HG02642 (cell line): ENCODE measurements at regions not wholly inside any gene's neighbourhood (a gene's known extent, or its start where the extent isn't known, plus 50 kb on each side); places are given as distances from the start of the nearest gene placed in this dataset.

Experiments used
- ATAC-seq: cut with Tn5 transposase; IDR thresholded peaks from one replicate; pipeline ENCODE4 v1.9.1; 2021; ENCODE audit warnings: mild to moderate bottlenecking; ENCODE audit not compliant: unreplicated experiment, poor library complexity

DNA sequence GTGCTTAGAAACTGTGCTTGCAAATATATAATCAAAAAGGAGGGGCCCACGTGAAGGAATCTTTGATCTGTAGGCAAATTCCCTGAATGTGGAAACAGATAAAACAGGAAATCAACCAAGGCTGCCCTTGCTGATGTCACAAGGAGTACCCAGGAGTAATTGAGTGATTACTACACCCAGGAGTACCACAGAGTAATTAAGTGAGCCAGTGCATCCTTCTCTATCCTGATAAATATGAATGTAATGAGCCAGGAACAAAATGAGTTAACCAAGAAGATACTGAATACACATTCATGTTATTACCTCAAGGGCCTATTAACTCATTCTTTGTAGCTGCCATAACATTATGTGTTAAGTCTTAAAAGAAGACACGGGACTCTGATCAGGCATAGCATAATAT is 87.3 kb upstream of the POU1F1 start:
- ATAC-seq, result no peak

DNA sequence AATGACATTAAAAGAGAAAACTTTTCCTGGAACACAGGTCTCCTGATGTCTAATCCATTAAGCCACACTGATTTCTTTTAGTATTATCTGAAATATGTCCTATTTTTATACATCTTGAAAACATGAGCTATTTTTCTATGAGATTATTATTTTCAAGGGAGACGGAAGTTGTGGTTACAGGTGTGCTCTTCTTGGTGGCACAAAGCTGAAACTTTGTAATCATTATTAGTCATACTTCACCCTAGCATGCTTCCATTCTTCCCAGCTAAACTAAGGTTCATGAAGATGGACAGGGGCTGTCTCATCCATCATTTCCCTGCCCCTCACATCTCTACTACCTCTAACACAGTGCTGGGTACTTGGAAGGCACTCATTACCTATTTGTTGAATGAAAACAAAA is 85.6 kb upstream of the POU1F1 start:
- no peak for ATAC-seq

DNA sequence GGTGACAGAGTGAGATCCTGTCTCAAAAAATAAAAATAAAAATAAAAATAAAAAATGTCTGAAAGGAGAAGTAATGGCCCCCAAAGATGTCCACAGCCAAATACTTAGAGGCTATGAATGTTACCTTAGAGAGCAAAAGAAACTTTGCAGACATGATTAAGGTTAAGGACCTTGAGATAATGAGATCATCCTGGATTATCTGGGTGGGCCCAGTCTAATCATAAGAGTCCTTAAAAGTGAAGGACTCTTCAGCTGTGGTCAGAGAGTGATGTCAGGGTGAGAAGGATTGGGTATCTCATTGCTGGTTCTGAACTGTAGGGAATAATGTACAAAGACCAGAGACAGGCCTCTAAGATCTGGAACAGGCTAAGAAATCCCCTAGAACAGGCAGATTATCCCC is 84.9 kb upstream of the POU1F1 start:
- no peak for ATAC-seq

DNA sequence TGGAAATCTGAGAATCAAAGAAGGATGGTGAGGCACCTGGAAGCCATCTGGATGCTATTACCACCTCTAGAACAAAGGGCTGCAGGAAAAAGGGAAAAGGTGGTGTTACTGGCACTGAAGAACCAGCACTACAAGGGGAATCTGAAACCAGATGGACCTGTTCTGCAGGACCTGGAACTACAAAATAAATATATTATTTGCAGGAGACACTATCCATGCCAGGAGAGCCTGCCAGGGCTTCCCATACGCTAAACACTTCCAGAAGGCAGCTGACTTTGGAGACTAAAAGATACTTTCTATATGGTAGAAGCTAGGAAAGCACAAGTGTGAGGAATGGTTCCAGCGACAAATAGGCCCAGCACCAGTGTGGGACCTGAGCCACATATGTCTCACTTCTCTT is 83.4 kb upstream of the POU1F1 start:
- no peak for ATAC-seq

DNA sequence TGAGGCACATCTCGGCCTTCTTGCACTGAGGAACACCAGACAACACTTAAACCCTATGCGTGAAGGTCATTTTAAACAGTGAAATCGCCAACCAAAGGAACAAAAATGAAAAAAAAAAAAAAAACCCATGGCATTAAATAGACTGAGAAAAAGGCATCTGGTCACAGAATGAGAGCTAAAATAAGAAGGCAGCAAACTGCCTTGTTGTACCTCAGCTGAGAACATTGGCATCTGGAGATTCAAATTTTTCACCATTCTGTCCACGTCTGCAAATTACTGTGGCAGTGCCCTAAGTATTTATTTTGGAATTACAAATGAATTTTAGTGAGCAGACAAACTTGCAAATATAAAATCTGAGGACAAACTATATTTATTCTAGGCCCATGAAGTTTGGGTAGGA is 82.6 kb upstream of the POU1F1 start:
- no peak for ATAC-seq

DNA sequence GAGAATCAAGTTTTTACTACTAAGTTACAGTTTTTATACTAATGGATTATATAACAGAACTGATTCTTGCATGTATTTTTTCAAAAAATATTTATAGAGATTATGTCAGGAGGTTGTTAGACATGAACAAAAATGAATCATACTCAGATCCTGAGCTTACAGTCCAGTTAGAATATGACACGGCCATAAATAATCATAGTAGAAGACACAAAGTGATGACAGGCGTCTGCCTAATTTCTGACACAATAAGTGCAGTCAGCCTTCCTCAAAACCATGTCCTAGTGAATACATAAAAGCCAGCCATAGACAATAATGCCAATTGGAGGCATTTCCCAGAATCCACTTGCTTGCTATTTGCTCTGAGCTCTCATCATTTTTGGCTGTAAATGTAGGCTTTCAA is 81.7 kb upstream of the POU1F1 start:
- no peak for ATAC-seq

DNA sequence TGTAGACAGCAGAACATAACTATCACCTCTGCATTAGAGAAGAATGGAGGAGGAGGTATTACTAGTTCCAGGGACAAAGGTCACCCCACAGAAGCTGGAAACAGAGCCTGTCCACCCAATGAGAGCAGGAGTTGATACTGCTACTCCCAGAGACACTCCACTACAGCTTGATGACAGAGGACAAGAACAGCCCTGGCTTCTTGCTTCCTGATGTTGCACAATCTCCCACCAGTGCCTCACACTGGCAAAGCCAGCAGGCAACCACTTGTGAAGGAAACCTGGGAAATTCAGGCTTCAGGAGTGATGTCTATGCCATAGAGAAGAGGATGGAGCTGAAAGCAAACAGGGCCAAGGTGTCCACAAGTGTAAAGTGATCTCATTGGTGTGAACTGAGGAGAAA is 78.0 kb upstream of the POU1F1 start:
- no peak for ATAC-seq

DNA sequence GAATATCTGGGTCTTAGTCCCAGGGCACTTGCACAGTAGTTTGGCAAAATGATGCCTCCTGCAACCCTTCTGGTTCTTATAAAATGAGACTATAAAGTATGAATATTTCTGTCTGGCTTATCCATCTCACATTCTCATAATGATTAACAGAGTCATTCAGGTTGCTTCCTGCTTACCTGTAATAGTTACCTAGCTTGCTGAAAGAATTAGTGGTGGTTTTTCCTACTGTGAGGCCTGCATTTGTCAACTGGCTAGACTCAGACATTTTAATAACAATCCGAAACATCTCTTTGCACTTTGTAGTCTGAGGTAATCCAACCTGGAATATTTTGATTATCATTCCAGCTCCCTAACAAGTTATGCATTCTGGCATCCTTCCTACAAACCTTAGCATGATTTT is 75.6 kb upstream of the POU1F1 start:
- ATAC-seq, result no peak

DNA sequence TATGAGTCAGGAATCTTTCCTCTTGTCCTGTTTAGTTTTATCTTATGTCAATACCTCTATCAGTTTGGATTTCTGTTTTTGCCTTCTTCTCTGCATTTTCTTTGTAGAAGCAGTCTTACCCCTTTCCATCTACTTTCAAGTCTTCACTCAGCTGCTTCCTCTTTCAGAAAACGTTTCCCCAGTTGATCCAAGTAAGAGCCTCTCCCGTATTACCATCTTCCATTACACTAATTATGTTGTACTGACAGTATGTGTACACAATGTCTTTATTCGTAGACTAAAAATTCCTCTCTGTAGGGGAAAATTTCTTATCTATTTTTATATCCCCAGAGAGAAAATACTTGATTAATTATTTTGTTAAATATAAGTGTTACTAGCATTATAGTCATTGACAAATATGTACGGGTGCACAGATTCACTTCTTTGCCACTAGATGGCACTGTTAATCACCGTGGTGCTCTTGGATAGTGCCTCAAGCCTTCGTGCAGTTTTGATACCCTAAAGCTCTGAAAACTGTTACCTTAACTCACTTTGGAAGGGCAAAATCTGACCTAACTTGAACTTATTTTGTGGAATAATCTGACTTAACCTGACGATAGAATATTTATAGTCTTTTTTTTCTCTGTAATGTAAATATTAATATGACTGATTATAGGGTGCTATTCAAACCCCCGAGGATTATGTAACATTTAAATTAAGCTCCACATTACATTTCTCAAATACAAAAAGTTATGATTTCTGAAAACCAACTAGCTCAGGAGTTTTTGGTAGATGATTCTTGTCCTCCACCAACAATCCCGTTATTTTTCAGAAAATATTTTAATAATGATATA is 74.2 kb upstream of the POU1F1 start:
- peak; percentile 99 for ATAC-seq

DNA sequence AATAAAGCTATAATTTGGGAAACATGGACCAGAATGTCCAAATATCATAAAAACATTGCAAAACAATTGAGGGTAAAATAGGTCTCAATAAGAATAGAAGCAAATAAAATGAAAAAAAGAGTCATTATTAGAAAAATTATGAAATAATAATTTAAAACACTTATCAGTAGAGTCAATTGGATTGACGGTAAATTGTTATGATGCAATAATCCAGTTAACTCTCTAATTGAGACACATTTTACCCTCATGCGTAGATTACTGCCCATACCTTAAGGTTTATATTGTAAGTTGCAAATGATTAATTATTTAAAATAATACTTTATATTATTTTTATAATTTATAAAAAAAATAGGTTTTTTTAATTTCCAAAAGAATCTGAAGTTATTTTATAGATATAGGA is 73.4 kb upstream of the POU1F1 start:
- no peak for ATAC-seq

DNA sequence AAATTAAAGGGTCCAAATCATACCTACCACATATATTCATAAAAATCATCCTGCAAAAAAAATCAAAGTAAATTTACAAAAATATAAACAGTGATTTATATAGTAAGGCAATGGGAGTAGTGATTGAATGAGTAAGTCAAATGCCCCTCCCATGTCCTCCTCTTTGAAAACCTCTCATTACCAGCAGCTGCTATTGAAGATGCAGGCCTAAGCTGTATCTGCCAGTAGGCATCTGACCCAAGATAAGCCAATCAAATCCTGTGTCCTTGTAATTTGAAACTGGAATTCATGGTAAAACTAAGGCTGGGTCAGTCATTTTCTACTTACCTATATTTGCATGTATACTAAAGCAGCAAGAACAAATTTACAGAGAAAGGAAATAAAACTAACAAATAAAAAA is 60.4 kb upstream of the POU1F1 start:
- ATAC-seq, result no peak

DNA sequence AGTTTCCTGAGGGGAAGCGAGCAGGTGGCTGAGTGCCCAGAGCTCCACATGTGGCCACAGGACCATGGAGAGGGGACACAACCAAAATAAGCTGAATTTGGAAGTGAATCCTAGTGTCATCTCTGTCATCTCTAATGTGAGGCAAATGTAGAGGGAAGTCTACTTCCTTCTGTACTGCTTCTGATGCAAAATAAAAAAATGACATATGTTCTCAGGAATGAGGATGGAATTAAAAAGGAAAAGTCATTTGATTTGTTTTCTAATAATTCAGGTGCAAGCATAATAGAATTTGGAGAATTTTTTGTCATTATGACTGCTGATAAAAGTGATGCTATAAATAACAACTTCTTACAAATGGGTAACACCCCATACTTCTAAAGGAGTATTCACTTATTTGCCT is 59.5 kb upstream of the POU1F1 start:
- no peak for ATAC-seq

DNA sequence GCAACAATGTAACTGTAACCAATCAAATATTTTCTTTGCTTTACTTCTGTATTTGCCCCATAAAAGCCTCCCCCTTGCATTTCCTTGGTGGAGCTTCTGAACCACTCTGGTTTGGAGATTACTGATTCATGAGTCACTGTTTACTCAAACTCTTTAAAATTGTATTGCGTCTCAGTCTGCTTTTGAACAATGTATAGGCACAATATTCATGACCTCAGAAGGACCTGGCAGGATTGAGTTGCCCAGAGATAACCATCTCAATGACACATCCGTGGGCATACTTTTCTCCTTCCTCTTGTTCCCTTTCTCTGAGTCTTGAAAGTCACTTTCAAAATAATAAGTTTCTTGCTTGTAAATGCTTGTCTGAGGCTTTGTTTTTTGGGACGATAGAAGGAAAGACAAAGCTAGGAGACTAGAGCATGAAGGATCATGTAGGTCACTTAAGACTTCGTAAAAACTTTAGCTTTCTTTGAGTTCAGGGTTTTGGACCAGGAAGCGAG is 57.1 kb upstream of the POU1F1 start:
- ATAC-seq, result peak; percentile 51

DNA sequence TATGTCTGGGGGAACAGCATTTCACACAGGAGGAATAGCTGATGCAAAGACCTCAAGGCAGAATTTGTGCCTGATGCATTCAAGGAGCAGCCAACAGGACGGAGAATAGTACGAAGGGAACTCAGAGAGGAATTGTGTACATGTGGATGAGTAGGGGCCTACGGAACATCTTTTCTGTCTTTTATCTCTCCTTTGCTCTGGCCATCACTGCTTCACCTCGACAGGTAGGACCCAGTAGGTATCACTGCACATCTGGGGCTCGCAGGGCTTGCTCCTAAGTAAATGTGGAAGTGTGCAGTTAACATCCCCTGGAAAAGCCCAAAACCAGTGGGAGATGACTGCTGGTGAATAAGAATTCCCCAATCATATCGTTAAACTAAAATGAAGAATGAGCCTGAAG is 56.4 kb upstream of the POU1F1 start:
- ATAC-seq, result peak; percentile 19

DNA sequence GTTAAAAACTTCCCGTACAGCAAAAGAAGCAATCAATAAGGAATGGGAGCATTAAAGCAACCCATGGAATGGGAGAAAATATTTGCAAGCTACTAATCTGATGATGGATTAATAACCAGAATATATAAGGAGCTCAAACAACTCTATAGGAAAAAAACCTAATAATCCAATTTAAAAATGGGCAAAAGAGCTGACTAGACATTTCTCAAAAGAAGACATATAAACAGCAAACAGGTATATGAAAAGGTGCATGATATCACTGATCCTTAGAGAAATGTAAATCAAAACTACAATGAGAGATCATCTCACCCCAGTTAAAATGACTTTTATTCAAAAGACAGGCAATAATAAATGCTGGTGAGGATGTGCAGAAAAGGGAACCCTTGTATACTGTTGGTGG is 52.7 kb upstream of the POU1F1 start:
- ATAC-seq, result no peak
